BJ (cell line): ENCODE measurements at regions not wholly inside any gene's neighbourhood (a gene's known extent, or its start where the extent isn't known, plus 50 kb on each side); places are given as distances from the start of the nearest gene placed in this dataset.

ENCODE experiments used
- CTCF ChIA-PET: fragments of 350-600 bp; formaldehyde crosslinking; extraction: SDS; loops from one replicate; lab custom pipeline; 2021; ENCODE audit warnings: antibody characterized with exemption, inconsistent platforms; lab: Yijun Ruan, JAX
- POLR2A ChIA-PET: fragments of 300-600 bp; sonication (Branson Sonifier 250); formaldehyde crosslinking; extraction: SDS; loops from one replicate; lab custom pipeline; 2021; ENCODE audit warnings: antibody characterized with exemption; lab: Charles Lee
- DNase-seq: peaks from one replicate; pipeline ENCODE4 v3.0.0-alpha.2; 2011; ENCODE audit warnings: low read depth
- H3K27me3 ChIP-seq: 2 replicates; pipeline ENCODE4 v1.6.0; 2011; ENCODE audit warnings: low read length; ENCODE audit not compliant: control insufficient read depth, insufficient read depth
- H3K36me3 ChIP-seq: 2 replicates; pipeline ENCODE4 v1.5.1; 2011; ENCODE audit warnings: low read length; ENCODE audit not compliant: control insufficient read depth, insufficient read depth
- H3K4me3 ChIP-seq: 2 replicates; pipeline ENCODE4 v1.5.1; 2011; ENCODE audit warnings: low read depth, mild to moderate bottlenecking, control low read depth, low read length
- TF ChIP-seq, protein P1 (sequence below): IDR thresholded peaks from 2 replicates; pipeline ENCODE4 v1.5.1; 2011; ENCODE audit warnings: low read depth, mild to moderate bottlenecking, control low read depth, inconsistent platforms, low read length, moderate library complexity; ENCODE audit not compliant: insufficient read depth

DNA sequence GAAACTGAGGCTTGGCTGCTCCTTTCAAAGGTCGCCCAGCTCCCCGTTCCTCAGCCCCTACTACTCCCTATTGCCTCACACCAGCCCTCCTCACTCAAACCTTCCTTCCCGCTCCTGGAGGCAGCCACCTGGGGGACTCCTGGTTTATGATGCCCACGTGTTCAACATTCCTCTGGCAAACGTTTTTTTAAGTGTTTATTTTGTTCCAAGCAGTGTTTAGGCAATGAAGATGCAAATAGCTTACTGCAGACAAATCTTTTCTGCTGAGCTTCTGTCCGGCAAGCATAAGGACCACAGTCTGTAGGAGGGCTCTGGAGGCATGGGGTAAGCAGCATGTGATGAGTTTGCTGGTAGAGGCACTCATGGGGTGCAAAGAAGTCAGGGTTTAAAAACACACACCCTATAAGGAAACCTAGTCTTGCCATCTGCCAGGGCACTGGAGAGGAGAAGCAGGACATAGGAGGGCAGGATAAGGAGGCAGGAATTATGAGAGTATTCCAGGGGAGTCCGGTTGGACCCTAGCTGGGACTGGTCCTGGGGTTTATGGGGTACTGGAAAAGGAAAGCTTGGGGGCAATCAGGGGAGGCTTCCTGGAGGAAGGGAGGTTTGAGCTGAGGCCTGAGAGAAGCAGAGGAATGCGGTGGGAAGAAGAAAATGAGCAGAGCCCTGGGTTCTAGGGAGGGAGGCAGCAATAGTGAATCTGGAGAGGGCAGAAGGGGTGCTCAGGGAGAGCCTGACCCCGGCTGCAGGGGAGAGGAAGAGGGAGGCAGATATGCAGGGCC lies 123.3 kb downstream of the NCOR2 start:
- CTCF ChIA-PET: interaction anchor here (0.6 kb wide), 1 partner anchor 110 kb away, joined by 3 read pairs; no protein-coding TSS in a partner anchor
- TF ChIP-seq, protein P1, sequence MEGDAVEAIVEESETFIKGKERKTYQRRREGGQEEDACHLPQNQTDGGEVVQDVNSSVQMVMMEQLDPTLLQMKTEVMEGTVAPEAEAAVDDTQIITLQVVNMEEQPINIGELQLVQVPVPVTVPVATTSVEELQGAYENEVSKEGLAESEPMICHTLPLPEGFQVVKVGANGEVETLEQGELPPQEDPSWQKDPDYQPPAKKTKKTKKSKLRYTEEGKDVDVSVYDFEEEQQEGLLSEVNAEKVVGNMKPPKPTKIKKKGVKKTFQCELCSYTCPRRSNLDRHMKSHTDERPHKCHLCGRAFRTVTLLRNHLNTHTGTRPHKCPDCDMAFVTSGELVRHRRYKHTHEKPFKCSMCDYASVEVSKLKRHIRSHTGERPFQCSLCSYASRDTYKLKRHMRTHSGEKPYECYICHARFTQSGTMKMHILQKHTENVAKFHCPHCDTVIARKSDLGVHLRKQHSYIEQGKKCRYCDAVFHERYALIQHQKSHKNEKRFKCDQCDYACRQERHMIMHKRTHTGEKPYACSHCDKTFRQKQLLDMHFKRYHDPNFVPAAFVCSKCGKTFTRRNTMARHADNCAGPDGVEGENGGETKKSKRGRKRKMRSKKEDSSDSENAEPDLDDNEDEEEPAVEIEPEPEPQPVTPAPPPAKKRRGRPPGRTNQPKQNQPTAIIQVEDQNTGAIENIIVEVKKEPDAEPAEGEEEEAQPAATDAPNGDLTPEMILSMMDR: no peak
- POLR2A ChIA-PET: no interaction called here

DNA sequence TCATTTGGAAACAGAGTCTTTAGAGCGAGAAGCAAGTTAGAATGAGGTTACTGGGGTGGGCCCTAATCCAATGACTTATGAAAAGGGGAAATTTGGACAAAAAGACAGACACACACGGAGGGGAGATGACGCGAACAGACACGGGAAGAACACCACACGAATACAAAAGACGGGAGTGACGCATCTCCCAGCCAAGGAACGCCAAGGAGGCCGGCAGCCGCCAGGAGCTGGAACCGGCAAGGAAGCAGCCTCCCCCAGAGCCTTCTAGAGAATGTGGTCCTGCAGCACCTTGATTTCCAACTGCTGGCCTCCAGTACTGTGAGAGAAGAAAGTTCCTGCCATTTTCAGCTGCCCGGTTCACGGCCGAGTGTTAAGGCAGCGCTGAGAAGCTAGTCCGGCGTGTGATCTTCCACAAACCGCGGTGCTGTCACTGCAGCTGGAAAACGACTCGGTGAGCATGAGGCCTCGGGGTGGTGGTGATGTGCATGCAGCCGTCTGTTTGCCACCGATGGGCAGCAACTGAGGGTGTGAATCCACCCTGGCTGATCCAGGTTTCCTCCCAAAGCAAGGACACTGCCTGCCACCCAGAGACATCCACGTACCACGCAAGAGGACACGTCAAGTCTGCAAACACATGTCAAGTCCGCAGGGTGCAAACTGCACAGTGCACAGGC lies 124.5 kb downstream of the NCOR2 start:
- POLR2A ChIA-PET: no interaction called here
- CTCF ChIA-PET: interaction anchor here (0.6 kb wide), 1 partner anchor 109 kb away, joined by 3 read pairs; no protein-coding TSS in a partner anchor

More for the DNA sequence above, 123.3 kb downstream of the NCOR2 start:
- Histone ChIP-seq H3K4me3 (no peak overlapping the region), H3K27me3 (no peaks in the 10 kb centered on the region), H3K36me3 (peaks cover 28% of the 10 kb centered on the region)
- no peak for DNase-seq

DNA sequence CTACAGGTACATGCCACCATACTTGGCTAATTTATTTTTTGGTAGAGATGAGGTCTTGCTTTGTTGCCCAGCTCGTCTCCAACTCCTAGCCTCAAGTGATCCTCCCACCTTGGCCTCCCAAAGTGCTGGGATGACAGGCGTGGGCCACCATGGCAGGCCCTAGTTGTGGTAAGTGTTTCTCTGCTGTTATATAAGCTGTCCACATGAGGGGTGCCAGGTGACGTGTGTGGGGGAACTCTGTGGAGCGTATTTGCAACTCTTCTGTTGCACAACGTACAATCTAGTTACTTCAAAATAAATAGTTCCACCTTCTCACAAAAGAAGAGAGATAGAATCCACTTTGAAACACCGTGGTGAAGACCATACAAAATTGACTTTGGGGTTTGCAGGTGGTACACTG lies 125.1 kb downstream of the NCOR2 start:
- TF ChIP-seq, protein P1: no peak
- no peak for DNase-seq
- no peaks in the 10 kb centered on the region for H3K27me3 ChIP-seq
- POLR2A ChIA-PET: no interaction called here
- CTCF ChIA-PET: no interaction called here
- no peak overlapping the region for H3K4me3 ChIP-seq
- peaks cover 20% of the 10 kb centered on the region for H3K36me3 ChIP-seq

More for the DNA sequence above, 124.5 kb downstream of the NCOR2 start:
- no peak for DNase-seq
- Histone ChIP-seq H3K27me3 (no peaks in the 10 kb centered on the region), H3K4me3 (no peak overlapping the region), H3K36me3 (peaks cover 21% of the 10 kb centered on the region)
- TF ChIP-seq, protein P1: no peak

DNA sequence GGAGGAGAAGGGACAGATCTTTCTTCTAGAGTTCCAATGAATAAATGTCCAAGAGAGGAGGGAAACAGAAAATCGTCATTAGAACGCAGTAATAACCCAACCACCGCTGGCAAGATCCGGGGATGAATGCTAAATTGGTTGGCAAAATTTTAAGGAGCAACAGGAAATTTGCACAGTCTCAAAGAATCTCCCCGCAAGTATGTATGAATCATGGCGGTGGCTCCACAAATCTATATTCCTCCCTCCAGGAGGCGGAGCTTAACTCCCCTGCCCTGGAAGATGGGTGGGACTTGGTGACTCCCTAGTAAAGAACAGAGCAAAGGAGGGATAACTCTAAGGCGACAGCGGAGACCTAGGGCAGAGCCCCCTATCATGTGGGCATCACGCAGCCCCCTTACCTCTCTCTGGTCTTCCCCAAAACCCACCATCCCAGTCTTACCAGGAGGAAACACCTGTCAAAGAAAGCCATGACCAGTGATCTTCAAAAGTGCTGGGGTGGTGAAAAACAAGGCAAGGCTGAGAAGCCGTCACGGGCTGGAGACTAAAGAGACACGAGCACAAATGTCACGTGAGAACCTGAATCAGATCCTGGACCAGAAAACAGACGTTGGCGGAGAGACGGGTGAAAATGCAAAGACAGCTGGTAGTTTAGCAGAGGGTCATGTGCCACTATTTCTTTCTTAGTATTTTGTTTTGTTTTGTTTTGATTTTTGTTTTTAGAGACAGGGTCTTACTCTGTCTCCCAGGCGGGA lies 125.8 kb downstream of the NCOR2 start:
- Histone ChIP-seq H3K27me3 (no peaks in the 10 kb centered on the region), H3K36me3 (peaks cover 18% of the 10 kb centered on the region), H3K4me3 (no peak overlapping the region)
- TF ChIP-seq, protein P1: no peak
- ChIA-PET CTCF (interaction anchor here (0.7 kb wide), 1 partner anchor 8 kb away, joined by 3 read pairs; no protein-coding TSS in a partner anchor), POLR2A (no interaction called here)
- peak; percentile 57 for DNase-seq
